Endodermal cell (in vitro differentiated cells): ENCODE measurements at regions not wholly inside any gene's neighbourhood (a gene's known extent, or its start where the extent isn't known, plus 50 kb on each side); places are given as distances from the start of the nearest gene placed in this dataset.

Source experiments
- DNase-seq: peaks from one replicate; pipeline ENCODE4 v3.0.0-alpha.2; 2017
- H3K27ac ChIP-seq: 2 replicates; pipeline ENCODE4 v1.5.1; 2013; ENCODE audit warnings: mild to moderate bottlenecking, low read depth, low read length, moderate library complexity
- H3K27me3 ChIP-seq: 2 replicates; pipeline ENCODE4 v1.6.1; 2013; ENCODE audit warnings: mild to moderate bottlenecking, low read length, moderate library complexity; ENCODE audit not compliant: insufficient read depth, control insufficient read depth, poor library complexity, severe bottlenecking
- H3K36me3 ChIP-seq: 2 replicates; pipeline ENCODE4 v1.7.0; 2013; ENCODE audit warnings: mild to moderate bottlenecking, low read length, moderate library complexity; ENCODE audit not compliant: control insufficient read depth, insufficient read depth
- H3K4me1 ChIP-seq: one replicate; pipeline ENCODE4 v1.7.0; 2013; ENCODE audit warnings: low read length; ENCODE audit not compliant: control insufficient read depth, insufficient read depth
- H3K4me3 ChIP-seq: 2 replicates; pipeline ENCODE4 v1.5.1; 2013; ENCODE audit warnings: mild to moderate bottlenecking, low read length, moderate library complexity
- H3K9ac ChIP-seq: 2 replicates; pipeline ENCODE4 v1.6.1; 2013; ENCODE audit warnings: mild to moderate bottlenecking, low read length, moderate library complexity; ENCODE audit not compliant: poor library complexity, severe bottlenecking; ENCODE audit errors: extremely low read depth
- H3K9me3 ChIP-seq: 2 replicates; pipeline ENCODE4 v1.6.1; 2013; ENCODE audit warnings: mild to moderate bottlenecking, low read length, moderate library complexity; ENCODE audit not compliant: control insufficient read depth
- H3K27ac Mint-ChIP-seq: 2 replicates; pipeline ENCODE4 v1.8.0; 2020; ENCODE audit warnings: mixed read lengths
- H3K27me3 Mint-ChIP-seq: 2 replicates; pipeline ENCODE4 v1.8.0; 2021; ENCODE audit warnings: mild to moderate bottlenecking, mixed read lengths; ENCODE audit not compliant: insufficient read depth
- H3K36me3 Mint-ChIP-seq: 2 replicates; pipeline ENCODE4 v1.8.0; 2020; ENCODE audit warnings: low read depth, mixed read lengths
- H3K4me1 Mint-ChIP-seq: 2 replicates; pipeline ENCODE4 v1.8.0; 2020; ENCODE audit warnings: mixed read lengths
- H3K4me3 Mint-ChIP-seq: 2 replicates; pipeline ENCODE4 v1.8.0; 2020; ENCODE audit warnings: mild to moderate bottlenecking, moderate library complexity, mixed read lengths
- H3K9me3 Mint-ChIP-seq: 2 replicates; pipeline ENCODE4 v1.8.0; 2020; ENCODE audit warnings: mild to moderate bottlenecking, mixed read lengths
- WGBS, 2 experiments: methylation state at CpG; one replicate each; pipeline versions ENCODE4 v1.1.5 to v1.1.7; 2013; ENCODE audit warnings: missing lambda C conversion rate in 2 of 2, mixed read lengths in 1 of 2; ENCODE audit not compliant: insufficient coverage in 1 of 2, insufficient read length in 1 of 2; 5-methylcytosine and 5-hydroxymethylcytosine counted together
- TF ChIP-seq, protein P1 (sequence below): fragments of 200-600 bp; sonication (generic); conservative IDR thresholded peaks from 2 replicates; pipeline ENCODE4 v1.5.0; 2021; ENCODE audit warnings: antibody characterized with exemption, mild to moderate bottlenecking

DNA sequence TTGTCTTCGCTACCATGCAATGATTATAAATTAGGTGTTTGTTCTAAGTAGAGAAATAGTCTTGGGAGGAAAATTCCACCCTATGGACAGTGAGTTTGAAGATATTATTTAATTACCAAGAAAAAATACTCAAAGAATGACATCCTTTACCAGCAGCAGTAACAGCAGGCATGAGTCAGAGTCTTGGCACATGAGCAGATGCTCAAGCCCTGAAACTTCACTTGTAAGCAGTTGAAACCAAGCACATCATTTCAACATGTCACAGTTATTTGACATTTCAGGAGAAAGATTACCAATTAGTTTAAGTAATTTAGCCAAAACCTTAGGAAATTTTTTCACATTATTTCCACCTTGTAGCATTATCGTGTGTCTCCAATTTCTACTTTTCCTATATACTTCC lies 99.2 kb downstream of the C12orf50 start:
- Mint-ChIP-seq H3K36me3 (no peaks in the 10 kb centered on the region), H3K4me1 (no peaks in the 10 kb centered on the region), H3K9me3 (no peaks in the 10 kb centered on the region), H3K27me3 (peaks cover 5% of the 10 kb centered on the region), H3K4me3 (no peak overlapping the region), H3K27ac (no peak overlapping the region)
- H3K36me3 ChIP-seq: no peaks in the 10 kb centered on the region
- H3K9ac ChIP-seq: no peak overlapping the region
- H3K27me3 ChIP-seq: no peaks in the 10 kb centered on the region
- H3K4me3 ChIP-seq: no peak overlapping the region
- H3K9me3 ChIP-seq: no peaks in the 10 kb centered on the region
- TF ChIP-seq, protein P1, sequence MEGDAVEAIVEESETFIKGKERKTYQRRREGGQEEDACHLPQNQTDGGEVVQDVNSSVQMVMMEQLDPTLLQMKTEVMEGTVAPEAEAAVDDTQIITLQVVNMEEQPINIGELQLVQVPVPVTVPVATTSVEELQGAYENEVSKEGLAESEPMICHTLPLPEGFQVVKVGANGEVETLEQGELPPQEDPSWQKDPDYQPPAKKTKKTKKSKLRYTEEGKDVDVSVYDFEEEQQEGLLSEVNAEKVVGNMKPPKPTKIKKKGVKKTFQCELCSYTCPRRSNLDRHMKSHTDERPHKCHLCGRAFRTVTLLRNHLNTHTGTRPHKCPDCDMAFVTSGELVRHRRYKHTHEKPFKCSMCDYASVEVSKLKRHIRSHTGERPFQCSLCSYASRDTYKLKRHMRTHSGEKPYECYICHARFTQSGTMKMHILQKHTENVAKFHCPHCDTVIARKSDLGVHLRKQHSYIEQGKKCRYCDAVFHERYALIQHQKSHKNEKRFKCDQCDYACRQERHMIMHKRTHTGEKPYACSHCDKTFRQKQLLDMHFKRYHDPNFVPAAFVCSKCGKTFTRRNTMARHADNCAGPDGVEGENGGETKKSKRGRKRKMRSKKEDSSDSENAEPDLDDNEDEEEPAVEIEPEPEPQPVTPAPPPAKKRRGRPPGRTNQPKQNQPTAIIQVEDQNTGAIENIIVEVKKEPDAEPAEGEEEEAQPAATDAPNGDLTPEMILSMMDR: no peak
- H3K27ac ChIP-seq: no peak overlapping the region
- 93 to 100% methylated on average over 1 to 2 of the region's 2 CpGs for WGBS, 2 experiments
- no peaks in the 10 kb centered on the region for H3K4me1 ChIP-seq
- no peak for DNase-seq

GRCh38 chr12:87929346-87929745 lies 99.9 kb downstream of the C12orf50 start:
- Mint-ChIP-seq H3K9me3 (no peaks in the 10 kb centered on the region), H3K4me1 (no peaks in the 10 kb centered on the region), H3K4me3 (no peak overlapping the region), H3K27ac (no peak overlapping the region), H3K27me3 (peaks cover 5% of the 10 kb centered on the region), H3K36me3 (no peaks in the 10 kb centered on the region)
- Histone ChIP-seq H3K4me3 (no peak overlapping the region), H3K9me3 (no peaks in the 10 kb centered on the region), H3K9ac (no peak overlapping the region), H3K36me3 (no peaks in the 10 kb centered on the region), H3K27ac (no peak overlapping the region), H3K4me1 (no peaks in the 10 kb centered on the region), H3K27me3 (no peaks in the 10 kb centered on the region)
- no peak for DNase-seq
- 91 to 100% methylated on average over 2 of the region's 2 CpGs for WGBS, 2 experiments
- TF ChIP-seq, protein P1: no peak

DNA sequence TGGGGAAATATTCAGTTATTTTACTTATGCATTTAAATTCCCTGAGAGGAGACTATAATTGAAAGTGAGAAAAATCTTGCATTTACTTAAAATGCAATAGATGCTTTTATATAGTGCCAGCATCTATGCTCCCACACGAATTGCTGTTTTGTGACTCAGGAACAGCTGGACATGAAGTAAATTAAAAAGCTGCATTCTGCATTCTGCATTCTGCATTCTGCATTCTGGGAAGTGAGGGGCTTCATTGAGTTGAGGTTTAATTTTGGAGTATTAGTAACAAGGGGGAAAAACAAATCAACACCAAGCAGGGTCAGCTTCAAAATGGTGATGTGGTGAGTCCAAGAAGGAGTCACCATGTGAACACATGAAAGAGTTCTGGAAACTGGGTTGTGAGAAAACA lies 101.2 kb downstream of the C12orf50 start:
- no peaks in the 10 kb centered on the region for H3K4me1 ChIP-seq
- H3K4me3 ChIP-seq: no peak overlapping the region
- Mint-ChIP-seq H3K4me1 (no peaks in the 10 kb centered on the region), H3K27ac (no peak overlapping the region), H3K9me3 (no peaks in the 10 kb centered on the region), H3K36me3 (no peaks in the 10 kb centered on the region), H3K4me3 (no peak overlapping the region), H3K27me3 (peaks cover 5% of the 10 kb centered on the region)
- no peak overlapping the region for H3K9ac ChIP-seq
- H3K9me3 ChIP-seq: no peaks in the 10 kb centered on the region
- H3K36me3 ChIP-seq: no peaks in the 10 kb centered on the region
- no peak overlapping the region for H3K27ac ChIP-seq
- no peaks in the 10 kb centered on the region for H3K27me3 ChIP-seq
- WGBS, 2 experiments: 78 to 91% methylated on average over 1 of the region's 1 CpG
- DNase-seq: no peak
- TF ChIP-seq, protein P1: no peak
